ENCODE measurements at regions not wholly inside any gene's neighbourhood (a gene's known extent, or its start where the extent isn't known, plus 50 kb on each side); places are given as distances from the start of the nearest gene placed in this dataset.
"Not testable (repeated sequence)": the region's sequence is repeated elsewhere in the genome, so short reads cannot be mapped to it uniquely, and the experiment has no call there.

DNA sequence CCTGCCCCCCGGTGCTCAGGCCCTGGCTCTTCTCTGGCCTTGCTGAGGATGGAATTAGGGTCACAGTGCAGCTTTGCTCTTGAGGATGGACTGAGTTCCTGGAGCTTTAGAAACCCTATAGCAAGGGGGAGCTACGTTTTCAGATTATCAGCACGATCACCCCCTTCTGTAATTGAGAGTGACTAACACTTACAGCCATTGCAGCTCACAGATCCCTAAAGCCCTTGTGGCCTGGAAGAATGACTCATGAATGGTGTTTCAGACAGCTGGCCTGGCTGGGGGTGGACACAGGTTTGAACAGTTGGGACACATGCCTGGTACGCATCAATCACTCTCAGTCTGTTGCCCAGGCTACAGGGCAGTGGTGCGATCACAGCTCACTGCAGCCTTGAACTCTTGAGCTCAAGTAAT, 79.7 kb upstream of the IGFBP5 start:
- peak; percentile 98 for DNase-seq (ENCODE audit: low read depth)

DNA sequence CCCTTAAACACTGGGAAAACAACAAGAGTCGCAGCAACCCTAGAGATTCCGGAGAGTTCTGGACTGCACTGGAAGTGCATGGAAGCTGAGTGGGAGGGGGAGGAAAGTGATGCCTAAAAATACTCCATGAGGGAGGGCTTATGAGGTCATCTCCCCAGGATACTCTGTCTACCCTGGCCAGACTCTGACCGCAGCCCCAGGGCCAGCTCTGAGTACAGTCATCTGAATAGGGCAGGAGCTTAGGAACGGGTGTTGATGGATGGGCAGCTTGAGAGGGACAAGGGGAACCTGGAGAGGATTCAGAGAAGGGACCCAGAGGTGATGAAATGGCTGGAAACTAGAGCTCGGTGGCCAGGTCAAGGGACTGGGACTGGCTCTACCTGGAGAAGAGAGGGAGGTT, 79.3 kb upstream of the IGFBP5 start:
- DNase-seq (ENCODE audit: low read depth), result peak; percentile 94

DNA sequence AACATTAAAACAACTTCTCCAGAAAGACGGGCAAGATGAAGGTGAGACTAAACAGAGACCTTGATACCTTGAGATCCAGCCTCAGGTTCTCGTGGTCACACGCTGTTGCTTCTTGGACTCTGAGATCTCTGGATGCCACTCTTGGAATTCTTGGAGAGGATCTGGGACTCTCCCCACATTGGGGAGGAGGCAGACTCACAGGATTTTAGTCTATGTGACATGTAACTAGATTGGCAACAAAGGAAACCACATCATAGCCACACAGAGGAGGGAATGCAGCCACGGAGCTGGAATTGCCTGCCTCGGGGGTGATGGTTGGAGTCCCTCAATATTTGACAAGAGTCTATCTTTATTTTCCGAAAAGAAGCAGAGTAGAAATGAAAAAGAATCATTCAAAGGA, 78.8 kb upstream of the IGFBP5 start:
- no peak for DNase-seq (ENCODE audit: low read depth)

DNA sequence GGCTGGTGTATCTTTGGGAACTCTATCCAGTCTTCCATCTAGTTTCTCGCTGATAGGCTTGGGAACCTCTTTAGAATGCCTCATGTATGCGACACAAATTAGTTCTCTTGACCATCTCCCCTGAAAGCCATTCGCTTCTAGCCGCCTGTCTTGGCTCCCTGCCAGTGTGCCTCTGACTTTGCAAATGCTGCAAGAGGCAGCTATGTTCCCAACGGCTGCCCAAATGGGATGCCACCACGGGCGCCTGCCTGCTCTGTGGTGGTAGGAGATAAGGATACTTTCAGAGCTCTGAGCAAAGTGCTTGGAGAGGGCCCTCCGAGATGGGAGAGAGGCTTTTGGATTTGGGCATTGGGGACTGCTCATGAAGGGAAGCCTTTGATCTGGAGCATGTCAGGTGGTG, 77.7 kb upstream of the IGFBP5 start:
- no peak for DNase-seq (ENCODE audit: low read depth)

DNA sequence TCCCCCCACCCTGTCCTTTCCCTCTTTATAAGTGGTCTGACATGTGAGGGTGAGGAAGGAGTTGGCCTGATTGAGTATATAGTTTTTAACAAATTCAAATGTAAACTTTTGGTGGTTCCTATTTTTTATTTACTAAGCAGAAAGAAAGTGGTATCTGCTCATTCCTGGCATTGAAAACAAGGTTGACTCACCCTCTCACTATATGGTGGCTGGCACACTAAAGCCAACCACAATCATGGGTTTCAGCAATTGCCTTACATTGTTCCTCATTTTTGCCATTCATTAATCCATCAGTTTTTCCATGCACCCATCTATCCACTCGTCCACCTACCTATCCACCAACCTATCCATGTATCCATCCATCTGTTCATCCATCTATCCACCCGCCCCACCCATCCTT, 75.4 kb upstream of the IGFBP5 start:
- no peak for DNase-seq (ENCODE audit: low read depth)

DNA sequence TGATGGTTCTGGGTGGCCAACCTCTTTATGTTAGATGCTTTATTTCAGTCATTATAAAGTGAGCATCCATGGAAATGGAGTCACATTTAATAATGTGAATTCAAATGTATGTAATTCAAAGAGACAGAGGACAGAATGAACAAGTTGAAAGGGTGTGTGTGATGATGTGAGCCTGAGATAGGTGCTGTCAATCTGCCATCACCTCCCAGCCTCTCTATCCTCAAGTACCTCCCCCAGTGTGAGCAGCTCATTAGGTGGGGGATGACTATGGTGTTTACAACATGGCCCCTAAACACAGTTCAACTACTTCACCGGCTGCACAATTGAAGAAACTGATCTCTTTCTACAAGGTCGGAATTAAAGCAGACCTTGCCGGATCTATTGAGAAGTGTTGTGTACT, 74.7 kb upstream of the IGFBP5 start:
- no peak for DNase-seq (ENCODE audit: low read depth)

DNA sequence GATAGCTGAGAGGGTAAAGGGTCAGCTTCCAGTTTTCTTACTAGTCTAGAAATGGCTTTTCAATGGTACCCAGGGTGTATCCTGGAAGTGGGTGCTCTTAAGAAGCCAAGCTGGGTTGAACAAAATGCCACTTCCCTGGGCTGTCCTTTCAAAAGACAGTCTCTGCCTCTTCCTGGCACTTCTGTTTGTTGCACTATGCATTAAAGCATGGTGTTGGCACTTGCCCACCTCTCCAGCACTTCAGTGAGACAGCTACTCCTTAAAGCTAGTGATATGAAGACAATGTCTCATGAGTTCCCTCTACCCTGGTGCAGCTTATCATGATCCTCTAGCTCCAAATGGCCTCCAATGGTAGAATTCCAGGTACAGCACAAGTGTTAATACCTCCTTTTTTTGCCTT, 74.3 kb upstream of the IGFBP5 start:
- DNase-seq (ENCODE audit: low read depth), result no peak

DNA sequence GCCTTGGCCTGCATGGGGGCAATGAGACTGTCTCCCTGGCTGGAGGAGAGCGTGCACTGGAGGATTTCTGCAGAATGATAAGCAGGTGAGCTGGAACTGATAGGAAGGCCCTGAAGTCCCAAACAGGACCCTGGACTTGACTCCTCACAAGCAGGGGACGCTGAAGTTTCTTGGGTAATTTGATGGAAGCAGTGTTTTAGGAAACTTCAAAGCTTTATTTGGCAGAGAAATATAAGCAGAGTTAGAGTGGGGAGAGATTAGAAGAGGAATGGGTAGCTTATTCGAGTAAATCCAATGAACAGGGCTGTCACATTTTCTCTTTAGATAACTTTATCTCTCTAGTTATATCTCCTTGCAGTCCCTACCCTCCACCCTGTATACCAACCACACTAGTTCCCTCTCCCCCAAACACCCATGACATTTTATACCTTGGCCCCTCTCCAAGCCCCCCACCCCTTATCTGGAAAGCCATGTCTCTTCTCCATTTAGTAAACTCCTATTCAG, 73.6 kb upstream of the IGFBP5 start:
- DNase-seq (ENCODE audit: low read depth), result no peak

DNA sequence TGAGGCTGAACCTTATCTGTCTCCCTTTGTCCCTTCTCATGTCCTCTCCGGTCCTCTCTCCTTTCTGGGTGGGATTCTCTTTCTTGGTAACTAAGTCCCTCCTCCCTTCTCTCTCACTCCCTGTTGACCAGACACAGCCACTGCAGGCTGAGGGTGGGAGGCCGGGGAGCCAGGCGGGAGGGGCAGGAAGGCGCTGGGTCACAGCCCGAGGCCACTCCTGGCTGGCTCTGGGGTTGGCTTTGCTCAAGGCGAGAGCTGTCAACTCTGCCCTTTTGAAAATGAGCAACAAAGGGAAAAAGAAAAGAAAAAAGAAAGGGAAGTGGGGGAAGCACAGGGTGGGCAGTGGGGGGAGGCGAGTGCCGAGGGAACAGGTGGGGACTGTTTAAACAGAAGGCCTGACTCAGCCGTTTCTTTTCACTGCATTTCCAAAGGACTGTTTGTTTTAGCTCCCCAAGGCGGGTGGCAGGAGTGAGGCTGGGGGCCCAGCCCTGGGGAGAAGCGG, 70.5 kb upstream of the IGFBP5 start:
- DNase-seq (ENCODE audit: low read depth), result no peak

DNA sequence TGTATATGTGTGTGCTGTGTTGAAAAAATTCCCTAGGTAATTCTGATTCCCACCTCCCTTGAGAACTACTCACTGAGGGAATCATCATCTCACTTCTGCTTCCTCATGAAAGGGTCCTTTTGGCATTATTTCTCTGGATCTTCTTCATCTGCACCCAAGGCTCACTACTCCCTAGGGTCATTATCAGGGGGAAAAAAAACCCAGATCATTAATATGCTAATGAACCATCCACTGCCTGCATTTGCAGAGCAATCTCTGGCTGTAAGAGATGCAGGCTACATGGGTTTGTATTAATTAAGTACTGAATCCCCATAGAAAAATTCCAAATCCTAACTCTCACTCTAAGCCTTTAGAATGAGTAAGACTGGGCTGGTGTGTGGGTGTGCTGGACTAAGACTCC, 68.0 kb upstream of the IGFBP5 start:
- DNase-seq (ENCODE audit: low read depth), result no peak

DNA sequence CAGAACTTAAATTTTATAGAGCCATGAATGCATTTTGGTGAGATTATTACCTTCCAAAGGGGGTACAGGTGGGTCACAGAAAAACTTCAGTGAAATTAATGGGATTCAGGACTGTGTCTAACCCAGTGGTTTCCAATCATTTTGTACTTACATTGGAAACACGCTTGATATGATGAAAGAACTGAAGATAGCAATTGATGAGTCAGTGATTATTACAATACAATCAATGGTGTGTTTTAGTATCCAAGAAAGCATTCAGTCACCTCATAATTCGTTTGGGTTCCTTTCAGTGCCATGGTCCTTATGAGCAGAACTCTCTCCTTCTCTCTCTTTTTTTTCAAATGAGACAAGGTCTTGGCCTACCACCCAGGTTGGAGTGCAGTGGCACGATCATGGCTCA, 66.5 kb upstream of the IGFBP5 start:
- DNase-seq (ENCODE audit: low read depth), result no peak

DNA sequence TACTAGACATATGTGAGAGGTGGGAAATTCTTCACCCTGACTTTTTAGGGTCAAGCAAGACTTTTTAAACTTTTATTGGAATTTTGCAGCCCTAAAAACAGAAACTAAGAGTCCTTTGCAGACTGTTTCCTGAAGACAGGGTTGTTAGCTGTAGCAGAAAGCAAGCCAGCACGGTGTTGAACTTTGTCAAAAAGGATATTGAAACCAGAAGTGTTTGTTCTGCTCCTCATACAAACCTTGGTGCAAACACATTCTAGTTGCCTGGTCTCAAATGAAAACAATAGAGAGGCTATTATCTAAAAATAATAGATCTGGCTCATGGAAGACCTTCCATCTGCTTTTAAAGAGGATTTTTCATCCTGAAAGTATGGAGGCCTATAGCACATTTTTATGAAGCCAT, 65.8 kb upstream of the IGFBP5 start:
- DNase-seq (ENCODE audit: low read depth), result no peak

DNA sequence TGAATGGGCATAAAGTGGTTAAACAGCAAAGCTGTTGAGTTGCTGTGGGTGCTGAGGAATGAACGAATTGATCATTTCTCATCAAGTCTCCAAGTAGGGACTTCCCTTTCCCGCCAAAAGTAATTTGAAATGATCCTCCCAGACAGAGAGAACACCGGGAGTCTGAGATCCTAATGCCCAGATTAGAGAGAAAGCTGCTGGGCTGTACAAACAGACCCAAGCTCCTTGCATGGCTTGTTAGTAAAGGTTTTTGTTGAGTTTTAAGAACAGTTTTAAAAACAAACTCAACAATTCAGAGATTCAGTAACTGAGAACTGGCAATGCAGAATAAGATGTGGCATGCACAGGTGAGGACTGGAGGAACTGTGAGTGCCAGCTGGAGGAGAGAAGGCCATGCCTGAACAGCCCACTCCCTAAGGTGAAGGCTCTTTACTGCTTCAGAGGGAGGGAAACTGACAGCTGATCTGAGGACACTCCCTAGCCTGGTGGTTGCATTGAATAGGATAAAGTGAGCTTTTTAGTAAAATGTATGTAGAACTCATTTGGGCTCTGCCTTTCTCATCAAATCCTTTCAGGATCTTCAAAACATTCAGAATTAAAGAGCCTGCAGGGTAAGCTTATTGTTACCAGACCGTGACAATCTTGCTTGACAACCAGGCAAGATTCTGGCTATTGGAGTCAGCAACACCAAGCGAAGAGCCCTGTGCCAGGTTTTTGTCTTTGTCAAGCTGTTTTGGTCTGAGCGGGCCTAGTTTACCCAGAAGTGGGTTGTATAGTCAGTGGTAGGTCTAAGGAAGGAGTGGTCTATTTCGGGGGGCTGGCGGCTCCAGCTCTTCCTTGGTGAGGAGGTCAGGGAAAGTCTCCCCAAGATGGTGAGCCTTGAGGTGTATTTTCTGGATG, 63.2 kb upstream of the IGFBP5 start:
- DNase-seq (ENCODE audit: low read depth), result no peak

DNA sequence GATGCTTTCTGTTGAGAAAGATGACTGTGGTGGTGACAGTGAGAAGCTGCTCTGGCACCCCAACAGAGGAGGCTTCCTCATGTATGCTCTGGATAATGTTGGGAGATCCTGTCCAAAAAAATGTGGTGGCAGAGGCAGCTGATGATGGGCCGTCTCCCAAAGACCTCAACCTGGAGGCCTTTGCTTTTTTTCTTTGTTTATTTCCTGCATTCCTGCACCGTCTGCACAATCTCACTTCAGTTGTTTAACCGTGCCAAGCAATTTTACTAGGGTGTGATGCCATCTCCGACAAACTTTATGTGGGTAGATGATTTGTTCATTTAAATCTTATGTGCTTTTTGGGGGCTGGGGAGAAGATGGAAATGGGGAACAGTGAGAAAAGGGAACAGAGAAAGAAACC, 62.2 kb upstream of the IGFBP5 start:
- peak; percentile 16 for DNase-seq (ENCODE audit: low read depth)

DNA sequence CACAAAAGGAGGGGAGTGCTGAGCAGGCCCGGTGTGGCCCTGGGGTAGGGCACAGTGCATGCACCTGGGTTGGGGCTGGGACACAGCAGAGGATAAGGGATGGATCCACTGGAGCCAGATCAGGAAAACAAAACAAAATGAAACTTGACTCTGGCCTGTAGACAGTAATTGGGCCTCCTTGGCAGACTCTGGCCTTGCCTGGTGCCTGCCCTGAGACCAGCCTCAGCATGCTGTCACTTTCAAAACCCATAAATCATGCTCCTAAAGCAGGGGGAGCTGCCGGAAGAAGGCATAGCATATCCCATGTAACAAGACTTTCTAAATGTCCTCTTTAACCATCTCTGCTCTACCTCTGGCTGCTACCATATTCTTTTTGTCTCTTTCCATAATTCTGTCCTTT, 61.1 kb upstream of the IGFBP5 start:
- DNase-seq (ENCODE audit: low read depth), result no peak

DNA sequence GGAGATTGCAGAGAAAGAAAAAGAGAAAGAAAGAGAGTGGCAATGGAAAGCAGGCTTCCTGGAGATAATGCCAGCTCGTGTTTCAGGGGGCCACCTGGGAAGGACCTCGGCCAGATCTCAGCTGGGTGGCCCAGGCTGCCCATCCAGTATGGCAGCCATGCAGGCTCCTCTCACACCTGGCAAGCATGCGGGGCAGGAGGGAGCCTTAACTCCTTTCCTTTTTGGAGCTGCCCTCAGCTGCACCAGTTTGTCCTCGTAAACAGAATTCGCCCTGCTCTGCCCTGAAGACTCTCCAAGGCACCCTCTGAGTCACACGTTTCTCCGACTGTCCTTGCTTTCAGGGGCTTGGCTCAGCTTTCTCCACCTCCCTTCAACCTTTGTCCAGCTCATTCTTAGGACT, 59.5 kb upstream of the IGFBP5 start:
- DNase-seq (ENCODE audit: low read depth), result no peak

DNA sequence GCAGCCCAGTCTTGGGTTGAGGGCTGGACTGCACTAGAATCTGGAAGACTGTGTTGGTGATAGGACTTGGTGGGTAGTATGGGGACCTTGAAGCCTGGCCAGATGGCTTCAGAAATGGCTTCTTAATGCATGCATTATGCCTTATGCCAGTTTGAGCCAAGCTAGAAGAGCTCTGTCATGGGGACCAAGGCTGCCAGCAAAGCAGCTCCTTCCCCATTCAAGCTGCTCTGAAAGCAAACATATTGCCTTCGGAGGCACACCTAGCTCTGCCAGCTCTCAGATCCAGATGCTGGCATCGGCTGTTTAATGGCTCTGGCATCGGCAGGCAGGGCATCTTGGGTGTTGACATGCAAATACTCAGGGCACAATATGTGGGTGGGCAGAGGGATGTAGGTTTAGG, 59.0 kb upstream of the IGFBP5 start:
- DNase-seq (ENCODE audit: low read depth), result no peak

DNA sequence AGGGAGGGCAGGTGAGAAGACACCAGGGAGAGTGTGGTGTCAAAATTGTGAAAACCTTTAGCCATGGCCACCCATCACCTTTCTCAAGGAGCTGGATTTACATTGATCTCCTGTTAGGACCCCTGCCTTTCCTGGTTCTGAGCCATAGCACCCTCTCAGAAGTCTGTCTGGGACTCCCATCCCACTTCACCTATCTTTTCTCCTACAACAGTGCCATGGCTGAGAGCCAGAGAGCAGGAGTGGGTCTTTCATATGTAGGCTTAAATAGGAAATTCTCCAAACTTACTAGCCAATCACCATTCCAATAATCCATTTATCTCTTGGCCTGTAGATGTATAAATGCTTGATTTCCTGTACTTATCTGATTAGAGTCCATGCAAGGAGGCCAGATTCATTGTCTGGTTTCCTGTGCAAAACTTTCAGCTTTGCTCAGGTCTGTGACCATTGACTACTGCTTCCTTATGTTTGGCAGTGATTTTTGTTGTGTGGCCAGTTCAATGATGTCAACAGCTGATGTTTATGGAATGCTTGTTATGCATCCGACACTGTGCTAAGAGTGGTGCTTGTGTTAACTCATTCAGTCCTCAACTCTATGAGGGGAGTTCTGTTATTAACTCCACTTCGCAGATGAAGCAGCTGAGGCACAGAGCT, 57.6 kb upstream of the IGFBP5 start:
- no peak for DNase-seq (ENCODE audit: low read depth)

DNA sequence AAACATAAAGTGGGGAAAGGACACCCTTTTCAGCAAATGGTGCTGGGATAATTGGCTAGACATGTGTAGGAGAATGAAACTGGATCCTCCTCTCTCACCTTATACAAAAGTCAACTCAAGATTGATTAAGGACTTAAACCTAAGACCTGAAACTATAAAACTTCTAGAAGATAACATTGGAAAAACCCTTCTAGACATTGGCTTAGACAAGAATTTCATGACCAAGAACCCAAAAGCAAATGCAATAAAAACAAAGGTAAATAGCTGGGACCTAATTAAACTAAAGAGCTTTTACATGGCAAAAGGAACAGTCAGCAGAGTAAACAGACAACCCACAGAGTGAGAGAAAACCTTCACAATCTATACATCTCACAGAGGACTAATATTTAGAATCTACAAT, 55.4 kb upstream of the IGFBP5 start:
- DNase-seq (ENCODE audit: low read depth), result not testable (repeated sequence)

DNA sequence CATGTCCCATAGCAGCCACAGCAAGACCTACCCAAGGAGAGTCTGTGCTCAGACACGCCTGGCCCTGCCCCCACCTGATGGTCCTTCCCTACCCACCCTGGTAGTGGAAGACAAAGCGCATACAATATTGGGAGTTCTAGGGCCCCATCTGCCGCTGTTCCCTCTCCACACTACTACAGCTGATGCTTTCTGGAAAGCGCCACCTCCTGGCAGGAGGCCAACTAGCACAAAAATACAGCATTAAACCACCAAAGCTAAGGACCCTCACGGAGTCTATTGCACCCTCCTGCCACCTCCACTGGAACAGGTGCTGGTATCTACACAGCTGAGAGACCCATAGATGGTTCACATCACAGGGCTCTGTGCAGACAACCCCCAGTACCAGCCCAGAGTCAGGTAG, 50.9 kb upstream of the IGFBP5 start:
- not testable (repeated sequence) for DNase-seq (ENCODE audit: low read depth)

DNA sequence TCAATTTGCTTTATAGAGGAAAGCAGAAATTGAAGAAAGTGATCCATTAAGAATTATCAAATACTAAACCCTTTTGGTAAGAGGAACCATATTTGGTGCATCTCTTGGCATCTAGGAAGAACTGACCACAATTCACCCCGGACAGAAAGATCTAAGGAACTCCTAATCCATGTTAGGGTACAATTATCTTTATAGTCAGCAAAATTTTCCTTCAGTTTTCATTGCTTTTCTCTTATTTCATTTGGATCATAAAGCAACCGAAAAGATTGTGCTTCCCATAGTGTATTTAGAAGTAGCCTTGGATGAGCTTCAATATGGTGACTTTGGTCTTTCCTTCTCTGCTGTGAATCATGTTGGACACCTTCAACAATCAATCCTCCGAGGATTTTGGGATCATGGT, 50.1 kb upstream of the IGFBP5 start:
- DNase-seq (ENCODE audit: low read depth), result no peak

Data from amniotic epithelial cell (primary cell).